SH-SY5Y (cell line): ENCODE measurements at regions not wholly inside any gene's neighbourhood (a gene's known extent, or its start where the extent isn't known, plus 50 kb on each side); places are given as distances from the start of the nearest gene placed in this dataset.

ENCODE experiments used
- GATA2 ChIP-seq: IDR thresholded peaks from 2 replicates; pipeline ENCODE4 v1.6.1; 2011; ENCODE audit warnings: mild to moderate bottlenecking, low read depth, low read length
- GATA3 ChIP-seq: IDR thresholded peaks from 2 replicates; pipeline ENCODE4 v1.6.1; 2011; ENCODE audit warnings: low read depth, mild to moderate bottlenecking, low read length, moderate library complexity

DNA sequence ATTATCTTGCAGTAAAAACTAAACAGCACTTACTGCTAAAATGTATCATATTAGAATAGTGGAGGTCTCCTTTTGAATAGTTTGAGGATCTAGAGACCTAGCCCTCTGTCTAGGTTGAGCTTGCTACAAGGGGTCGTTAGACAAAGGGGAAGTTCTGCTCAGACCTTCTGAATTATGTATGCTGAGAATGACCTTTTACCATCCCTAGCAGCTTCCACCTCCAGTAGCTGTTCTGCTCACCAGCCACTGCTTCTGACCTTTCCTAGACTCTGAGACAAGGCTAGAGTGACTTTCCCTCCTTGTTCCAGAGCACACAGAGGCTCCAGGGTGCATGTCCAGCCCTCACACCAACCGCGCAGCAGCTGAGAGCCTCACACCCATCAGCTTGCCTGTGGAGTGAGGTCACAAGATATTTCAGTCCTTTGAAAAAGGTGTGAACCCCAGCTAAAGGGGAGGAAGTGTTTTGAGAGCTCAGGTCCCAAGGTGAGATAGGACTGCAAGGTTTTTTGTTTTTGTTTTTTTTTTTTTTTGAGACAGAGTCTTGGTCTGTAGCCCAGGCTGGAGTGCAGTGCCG, 289.3 kb upstream of the TNP1 start:
- no peak for TF ChIP-seq GATA3
- TF ChIP-seq GATA2: no peak
